ENCODE measurements at regions not wholly inside any gene's neighbourhood (a gene's known extent, or its start where the extent isn't known, plus 50 kb on each side); places are given as distances from the start of the nearest gene placed in this dataset.

GRCh38 chr16:79349803-79350202 lies 250.7 kb downstream of the MAF start:
- no peaks in the 10 kb centered on the region for H3K27me3 ChIP-seq (replicated peaks in 1 of 2; ENCODE audit: control insufficient read depth in 2 of 2, extremely low read depth in 1 of 2, insufficient read depth in 2 of 2, low read length in 1 of 2)
- no peaks in the 10 kb centered on the region for H3K36me3 ChIP-seq (ENCODE audit: control insufficient read depth in 2 of 2, extremely low read depth in 1 of 2, insufficient read depth in 1 of 2, low read length in 1 of 2)
- H3K27ac ChIP-seq (ENCODE audit: low read length): no peak overlapping the region
- no peaks in the 10 kb centered on the region for H3K9me3 ChIP-seq
- 97% methylated on average over 3 of the region's 3 CpGs for WGBS (ENCODE audit: insufficient coverage)
- Mint-ChIP-seq H3K27ac (no peak overlapping the region), H3K4me3 (no peak overlapping the region), H3K9me3 (no peaks in the 10 kb centered on the region), H3K27me3 (peaks cover 0 to 4% of the 10 kb centered on the region in 2 donors), H3K36me3 (no peaks in the 10 kb centered on the region), H3K4me1 (no peaks in the 10 kb centered on the region)
- no peaks in the 10 kb centered on the region for H3K4me1 ChIP-seq (ENCODE audit: control insufficient read depth in 1 of 2, extremely low read depth in 1 of 2, insufficient read depth in 2 of 2, low read length in 2 of 2)
- ATAC-seq (replicated peaks in 1 of 4): no peak
- ChIA-PET POLR2A (no interaction called here), CTCF (no interaction called here)
- no peak overlapping the region for H3K4me3 ChIP-seq (ENCODE audit: control insufficient read depth in 1 of 2, extremely low read depth in 1 of 2, low read length in 1 of 2)
- no peak for DNase-seq

GRCh38 chr16:79348521-79349306 lies 251.8 kb downstream of the MAF start:
- Mint-ChIP-seq H3K27ac (no peak overlapping the region), H3K9me3 (no peaks in the 10 kb centered on the region), H3K27me3 (peaks cover 0 to 4% of the 10 kb centered on the region in 2 donors), H3K4me1 (peaks cover 0 to 3% (median 0%) of the 10 kb centered on the region in 3 donors), H3K4me3 (no peak overlapping the region), H3K36me3 (no peaks in the 10 kb centered on the region)
- no peaks in the 10 kb centered on the region for H3K36me3 ChIP-seq (ENCODE audit: control insufficient read depth in 2 of 2, extremely low read depth in 1 of 2, insufficient read depth in 1 of 2, low read length in 1 of 2)
- H3K27me3 ChIP-seq (replicated peaks in 1 of 2; ENCODE audit: control insufficient read depth in 2 of 2, extremely low read depth in 1 of 2, insufficient read depth in 2 of 2, low read length in 1 of 2): no peaks in the 10 kb centered on the region
- POLR2A ChIA-PET: no interaction called here
- no peak for ATAC-seq (replicated peaks in 1 of 4)
- WGBS (ENCODE audit: insufficient coverage): 85% methylated on average over 4 of the region's 11 CpGs
- CTCF ChIA-PET: no interaction called here
- DNase-seq: no peak
- no peaks in the 10 kb centered on the region for H3K4me1 ChIP-seq (ENCODE audit: control insufficient read depth in 1 of 2, extremely low read depth in 1 of 2, insufficient read depth in 2 of 2, low read length in 2 of 2)
- H3K4me3 ChIP-seq (ENCODE audit: control insufficient read depth in 1 of 2, extremely low read depth in 1 of 2, low read length in 1 of 2): no peak overlapping the region
- H3K9me3 ChIP-seq: no peaks in the 10 kb centered on the region
- no peak overlapping the region for H3K27ac ChIP-seq (ENCODE audit: low read length)

GRCh38 chr16:79347277-79347676 lies 253.3 kb downstream of the MAF start:
- Histone ChIP-seq H3K27me3 (replicated peaks in 1 of 2; ENCODE audit: control insufficient read depth in 2 of 2, extremely low read depth in 1 of 2, insufficient read depth in 2 of 2, low read length in 1 of 2) (no peaks in the 10 kb centered on the region), H3K36me3 (ENCODE audit: control insufficient read depth in 2 of 2, extremely low read depth in 1 of 2, insufficient read depth in 1 of 2, low read length in 1 of 2) (no peaks in the 10 kb centered on the region), H3K4me3 (ENCODE audit: control insufficient read depth in 1 of 2, extremely low read depth in 1 of 2, low read length in 1 of 2) (no peak overlapping the region), H3K9me3 (no peaks in the 10 kb centered on the region), H3K4me1 (ENCODE audit: control insufficient read depth in 1 of 2, extremely low read depth in 1 of 2, insufficient read depth in 2 of 2, low read length in 2 of 2) (no peaks in the 10 kb centered on the region), H3K27ac (ENCODE audit: low read length) (no peak overlapping the region)
- H3K9me3 Mint-ChIP-seq: no peaks in the 10 kb centered on the region
- WGBS (ENCODE audit: insufficient coverage): 83% methylated on average over 17 of the region's 19 CpGs
- ATAC-seq (replicated peaks in 1 of 4) (no peak), DNase-seq (no peak)
- H3K27me3 Mint-ChIP-seq: peaks cover 0 to 4% of the 10 kb centered on the region in 2 donors
- no peak overlapping the region for H3K27ac Mint-ChIP-seq
- CTCF ChIA-PET: no interaction called here
- no peaks in the 10 kb centered on the region for H3K36me3 Mint-ChIP-seq
- no peak overlapping the region for H3K4me3 Mint-ChIP-seq
- POLR2A ChIA-PET: no interaction called here
- peaks cover 0 to 5% (median 5%) of the 10 kb centered on the region in 3 donors for H3K4me1 Mint-ChIP-seq

GRCh38 chr16:79339863-79340262 lies 260.7 kb downstream of the MAF start:
- H3K36me3 ChIP-seq (ENCODE audit: control insufficient read depth in 2 of 2, extremely low read depth in 1 of 2, insufficient read depth in 1 of 2, low read length in 1 of 2): no peaks in the 10 kb centered on the region
- no peaks in the 10 kb centered on the region for H3K9me3 ChIP-seq
- no peaks in the 10 kb centered on the region for H3K27me3 ChIP-seq (replicated peaks in 1 of 2; ENCODE audit: control insufficient read depth in 2 of 2, extremely low read depth in 1 of 2, insufficient read depth in 2 of 2, low read length in 1 of 2)
- no peaks in the 10 kb centered on the region for H3K9me3 Mint-ChIP-seq
- H3K36me3 Mint-ChIP-seq: no peaks in the 10 kb centered on the region
- no peak overlapping the region for H3K27ac Mint-ChIP-seq
- ChIA-PET CTCF (no interaction called here), POLR2A (interaction anchor here in 1 of 2 donors (0.6 kb wide), 1 partner anchor 81 kb away, joined by 6 read pairs; no protein-coding TSS in a partner anchor)
- no peak overlapping the region for H3K4me3 ChIP-seq (ENCODE audit: control insufficient read depth in 1 of 2, extremely low read depth in 1 of 2, low read length in 1 of 2)
- DNase-seq: no peak
- H3K4me1 ChIP-seq (ENCODE audit: control insufficient read depth in 1 of 2, extremely low read depth in 1 of 2, insufficient read depth in 2 of 2, low read length in 2 of 2): no peaks in the 10 kb centered on the region
- peaks cover 0 to 13% (median 12%) of the 10 kb centered on the region in 3 donors for H3K4me1 Mint-ChIP-seq
- ATAC-seq (replicated peaks in 1 of 4): no peak
- 83% methylated on average over 2 of the region's 7 CpGs for WGBS (ENCODE audit: insufficient coverage)
- H3K27ac ChIP-seq (ENCODE audit: low read length): no peak overlapping the region
- H3K27me3 Mint-ChIP-seq: no peaks in the 10 kb centered on the region
- no peak overlapping the region for H3K4me3 Mint-ChIP-seq

GRCh38 chr16:79337906-79338305 lies 262.6 kb downstream of the MAF start:
- H3K4me1 ChIP-seq (ENCODE audit: control insufficient read depth in 1 of 2, extremely low read depth in 1 of 2, insufficient read depth in 2 of 2, low read length in 2 of 2): no peaks in the 10 kb centered on the region
- DNase-seq: no peak
- Mint-ChIP-seq H3K9me3 (no peaks in the 10 kb centered on the region), H3K4me3 (no peak overlapping the region), H3K27me3 (no peaks in the 10 kb centered on the region), H3K36me3 (no peaks in the 10 kb centered on the region), H3K27ac (no peak overlapping the region), H3K4me1 (peaks cover 0 to 13% (median 7%) of the 10 kb centered on the region in 3 donors)
- H3K27ac ChIP-seq (ENCODE audit: low read length): no peak overlapping the region
- no peak overlapping the region for H3K4me3 ChIP-seq (ENCODE audit: control insufficient read depth in 1 of 2, extremely low read depth in 1 of 2, low read length in 1 of 2)
- no peak for ATAC-seq (replicated peaks in 1 of 4)
- H3K27me3 ChIP-seq (replicated peaks in 1 of 2; ENCODE audit: control insufficient read depth in 2 of 2, extremely low read depth in 1 of 2, insufficient read depth in 2 of 2, low read length in 1 of 2): peaks cover 0 to 4% of the 10 kb centered on the region in 2 experiments
- POLR2A ChIA-PET: no interaction called here
- H3K36me3 ChIP-seq (ENCODE audit: control insufficient read depth in 2 of 2, extremely low read depth in 1 of 2, insufficient read depth in 1 of 2, low read length in 1 of 2): no peaks in the 10 kb centered on the region
- CTCF ChIA-PET: no interaction called here
- no peaks in the 10 kb centered on the region for H3K9me3 ChIP-seq
- 93% methylated on average over 6 of the region's 7 CpGs for WGBS (ENCODE audit: insufficient coverage)

GRCh38 chr16:79336437-79337229 lies 263.9 kb downstream of the MAF start:
- no peaks in the 10 kb centered on the region for H3K9me3 ChIP-seq
- no peak overlapping the region for H3K4me3 ChIP-seq (ENCODE audit: control insufficient read depth in 1 of 2, extremely low read depth in 1 of 2, low read length in 1 of 2)
- Mint-ChIP-seq H3K27me3 (no peaks in the 10 kb centered on the region), H3K36me3 (no peaks in the 10 kb centered on the region), H3K9me3 (no peaks in the 10 kb centered on the region), H3K4me1 (peaks cover 0 to 5% (median 3%) of the 10 kb centered on the region in 3 donors), H3K27ac (no peak overlapping the region), H3K4me3 (no peak overlapping the region)
- H3K36me3 ChIP-seq (ENCODE audit: control insufficient read depth in 2 of 2, extremely low read depth in 1 of 2, insufficient read depth in 1 of 2, low read length in 1 of 2): no peaks in the 10 kb centered on the region
- ChIA-PET CTCF (no interaction called here), POLR2A (no interaction called here)
- H3K27me3 ChIP-seq (replicated peaks in 1 of 2; ENCODE audit: control insufficient read depth in 2 of 2, extremely low read depth in 1 of 2, insufficient read depth in 2 of 2, low read length in 1 of 2): peaks cover 0 to 7% of the 10 kb centered on the region in 2 experiments
- DNase-seq (no peak), ATAC-seq (replicated peaks in 1 of 4) (no peak)
- H3K27ac ChIP-seq (ENCODE audit: low read length): no peak overlapping the region
- WGBS (ENCODE audit: insufficient coverage): 100% methylated on average over 3 of the region's 6 CpGs
- no peaks in the 10 kb centered on the region for H3K4me1 ChIP-seq (ENCODE audit: control insufficient read depth in 1 of 2, extremely low read depth in 1 of 2, insufficient read depth in 2 of 2, low read length in 2 of 2)
